RWPE1 (cell line): ENCODE measurements at regions not wholly inside any gene's neighbourhood (a gene's known extent, or its start where the extent isn't known, plus 50 kb on each side); places are given as distances from the start of the nearest gene placed in this dataset.

Experiments used
- CTCF ChIA-PET: fragments of 350-600 bp; sonication (Branson Sonifier 250); formaldehyde crosslinking; extraction: SDS; loops from one replicate; lab custom pipeline; 2021; lab: Yijun Ruan, JAX
- POLR2A ChIA-PET: fragments of 400-600 bp; formaldehyde crosslinking; extraction: SDS; loops from one replicate; lab custom pipeline; 2020; ENCODE audit warnings: antibody characterized with exemption; ENCODE audit not compliant: low non-redundant PET; lab: Yijun Ruan, JAX
- DNase-seq: peaks from one replicate; pipeline ENCODE4 v3.0.0; 2012; ENCODE audit warnings: low spot score
- H3K27ac ChIP-seq: fragments of 450-650 bp; 2 replicates; pipeline ENCODE4 v1.5.1; 2017
- TF ChIP-seq, protein P1 (sequence below): fragments of 450-650 bp; conservative IDR thresholded peaks from 2 replicates; pipeline ENCODE4 v1.5.1; 2017; ENCODE audit warnings: low read depth, mild to moderate bottlenecking

DNA sequence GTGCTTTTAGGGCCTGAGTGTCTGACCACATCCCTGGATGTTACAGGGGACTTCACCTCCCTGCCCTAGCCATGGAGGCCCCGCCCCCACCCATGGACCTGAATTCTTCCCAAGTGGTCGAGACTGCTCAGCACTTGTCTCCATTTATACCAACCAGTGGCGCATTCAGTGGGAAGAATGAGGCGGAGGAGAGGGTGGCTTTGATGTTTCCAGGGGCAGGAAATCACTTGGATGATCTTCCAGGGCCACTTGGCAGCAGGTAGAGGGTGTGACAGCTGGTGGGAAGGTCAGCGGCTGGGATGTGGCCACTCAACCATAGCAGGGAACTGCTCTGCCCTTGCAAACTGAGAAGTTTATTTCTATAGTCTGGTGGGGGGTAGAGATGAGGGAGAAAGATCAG is 155.1 kb upstream of the BLID start:
- ChIA-PET CTCF (interaction anchor here (0.7 kb wide), 1 partner anchor 37 kb away, joined by 5 read pairs; no protein-coding TSS in a partner anchor), POLR2A (no interaction called here)
- H3K27ac ChIP-seq = no peak overlapping the region
- TF ChIP-seq, protein P1, sequence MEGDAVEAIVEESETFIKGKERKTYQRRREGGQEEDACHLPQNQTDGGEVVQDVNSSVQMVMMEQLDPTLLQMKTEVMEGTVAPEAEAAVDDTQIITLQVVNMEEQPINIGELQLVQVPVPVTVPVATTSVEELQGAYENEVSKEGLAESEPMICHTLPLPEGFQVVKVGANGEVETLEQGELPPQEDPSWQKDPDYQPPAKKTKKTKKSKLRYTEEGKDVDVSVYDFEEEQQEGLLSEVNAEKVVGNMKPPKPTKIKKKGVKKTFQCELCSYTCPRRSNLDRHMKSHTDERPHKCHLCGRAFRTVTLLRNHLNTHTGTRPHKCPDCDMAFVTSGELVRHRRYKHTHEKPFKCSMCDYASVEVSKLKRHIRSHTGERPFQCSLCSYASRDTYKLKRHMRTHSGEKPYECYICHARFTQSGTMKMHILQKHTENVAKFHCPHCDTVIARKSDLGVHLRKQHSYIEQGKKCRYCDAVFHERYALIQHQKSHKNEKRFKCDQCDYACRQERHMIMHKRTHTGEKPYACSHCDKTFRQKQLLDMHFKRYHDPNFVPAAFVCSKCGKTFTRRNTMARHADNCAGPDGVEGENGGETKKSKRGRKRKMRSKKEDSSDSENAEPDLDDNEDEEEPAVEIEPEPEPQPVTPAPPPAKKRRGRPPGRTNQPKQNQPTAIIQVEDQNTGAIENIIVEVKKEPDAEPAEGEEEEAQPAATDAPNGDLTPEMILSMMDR = no peak
- no peak for DNase-seq

DNA sequence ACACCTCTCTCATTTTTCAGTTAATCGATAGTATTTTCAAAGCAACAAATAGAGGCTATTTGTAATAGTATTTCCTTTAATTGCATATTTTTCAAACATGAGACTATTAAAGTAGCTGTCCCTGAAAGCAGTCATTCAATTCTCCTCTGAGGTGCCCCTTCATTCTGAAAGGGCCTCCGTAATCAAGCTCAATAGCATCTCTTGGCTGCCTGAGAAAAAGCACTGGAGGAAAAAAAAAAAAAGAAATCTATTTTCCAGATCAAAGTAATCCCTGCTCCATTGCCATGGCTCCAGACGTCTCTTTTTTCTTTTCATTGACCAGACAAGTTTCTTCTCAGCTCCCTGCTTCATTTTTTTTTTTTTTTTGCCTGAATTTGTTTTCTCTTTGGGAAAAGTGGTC is 154.5 kb upstream of the BLID start:
- ChIA-PET POLR2A (no interaction called here), CTCF (interaction anchor here (0.7 kb wide), 1 partner anchor 36 kb away, joined by 5 read pairs; no protein-coding TSS in a partner anchor)
- TF ChIP-seq, protein P1 = no peak
- H3K27ac ChIP-seq = no peak overlapping the region
- DNase-seq = no peak

DNA sequence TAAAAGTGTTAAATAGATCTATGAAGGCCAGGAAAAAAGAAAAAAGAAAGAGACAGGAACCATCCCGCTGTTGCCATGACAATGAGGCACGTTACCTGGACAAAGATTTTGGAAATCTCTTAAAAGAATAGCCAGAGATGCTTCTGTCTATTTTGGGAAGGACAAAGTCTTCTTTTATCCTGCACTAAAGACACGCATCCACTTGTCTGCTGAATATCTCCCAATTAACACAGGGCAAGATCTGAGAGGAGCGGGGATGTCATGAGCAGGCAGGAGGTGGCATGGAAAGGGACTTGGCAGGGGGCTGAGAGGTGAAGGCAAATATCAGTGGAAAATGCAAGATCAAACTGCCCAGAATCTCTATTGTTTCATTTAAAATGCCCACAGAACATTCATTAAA is 153.8 kb upstream of the BLID start:
- CTCF ChIA-PET = no interaction called here
- TF ChIP-seq, protein P1 = no peak
- no peak for DNase-seq
- POLR2A ChIA-PET = no interaction called here
- no peak overlapping the region for H3K27ac ChIP-seq

DNA sequence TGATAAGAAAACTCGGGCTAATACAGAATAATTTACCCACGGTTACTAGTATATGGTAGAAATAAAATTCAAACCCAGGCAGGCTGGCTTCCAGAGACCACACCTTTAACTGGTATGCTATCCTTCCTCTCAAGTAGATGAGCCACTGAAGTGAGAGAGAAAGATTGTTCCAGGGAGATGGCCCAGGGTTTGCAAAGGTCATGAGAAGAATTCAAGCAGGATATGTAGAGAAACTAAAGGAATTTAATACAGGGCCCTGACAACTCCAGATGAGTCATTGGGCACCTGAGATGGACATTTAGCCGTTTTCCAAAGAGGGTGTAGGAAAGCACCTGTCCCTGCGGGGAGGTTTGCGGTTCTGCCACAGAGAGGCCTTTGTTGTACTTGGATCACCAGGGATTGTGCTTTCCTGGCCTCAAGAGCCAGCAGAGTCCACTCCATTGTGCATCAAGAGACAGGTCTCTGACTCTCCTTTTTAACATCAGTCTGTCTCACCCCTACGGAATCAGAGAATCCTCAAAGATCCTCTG is 152.7 kb upstream of the BLID start:
- ChIA-PET CTCF (no interaction called here), POLR2A (no interaction called here)
- DNase-seq = no peak
- no peak overlapping the region for H3K27ac ChIP-seq
- TF ChIP-seq, protein P1 = no peak

DNA sequence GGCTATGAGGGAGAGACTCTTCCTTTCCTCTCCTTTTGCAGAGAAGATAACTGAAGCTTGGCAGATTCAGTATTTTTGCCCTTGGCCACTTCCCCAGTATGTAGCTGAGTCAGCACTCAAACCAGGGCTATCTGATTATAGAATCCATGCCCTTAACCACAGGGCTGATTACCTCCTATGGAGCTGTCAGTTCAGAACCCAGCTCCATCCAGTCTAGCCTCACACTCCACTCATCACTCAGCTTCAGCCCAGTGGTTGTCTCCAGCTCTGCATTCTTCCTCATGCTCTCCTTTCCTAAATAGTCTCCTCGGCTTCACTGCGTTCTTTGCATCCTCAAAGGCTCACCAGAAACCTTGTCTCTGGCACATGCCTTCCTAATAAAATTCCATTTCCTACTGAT is 151.6 kb upstream of the BLID start:
- POLR2A ChIA-PET = no interaction called here
- H3K27ac ChIP-seq = no peak overlapping the region
- TF ChIP-seq, protein P1 = no peak
- DNase-seq = no peak
- CTCF ChIA-PET = no interaction called here

DNA sequence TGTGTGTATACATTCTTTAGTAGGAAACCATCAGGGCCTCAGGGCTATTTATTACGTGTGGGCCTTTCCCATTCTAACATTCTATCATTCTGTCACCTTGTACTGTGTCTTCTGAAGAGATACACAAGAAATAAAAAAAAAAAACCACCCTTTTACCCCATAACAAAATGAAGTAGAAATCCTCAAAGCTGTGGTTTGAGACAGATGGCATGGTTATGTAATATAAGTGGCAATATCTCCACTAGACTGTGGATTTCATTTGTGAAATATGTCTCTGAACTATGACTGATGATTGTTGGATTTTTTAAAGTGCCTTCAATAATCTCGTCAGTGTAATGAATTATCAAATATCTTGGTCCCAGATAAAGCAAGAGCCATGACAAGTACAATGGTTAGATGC is 150.0 kb upstream of the BLID start:
- ChIA-PET CTCF (no interaction called here), POLR2A (no interaction called here)

More for the DNA sequence above, 150.0 kb upstream of the BLID start:
- no peak overlapping the region for H3K27ac ChIP-seq
- TF ChIP-seq, protein P1 = no peak
- DNase-seq = no peak
